CD4-positive, alpha-beta T cell (primary cell): ENCODE measurements at regions not wholly inside any gene's neighbourhood (a gene's known extent, or its start where the extent isn't known, plus 50 kb on each side); places are given as distances from the start of the nearest gene placed in this dataset.

Experiments
- ATAC-seq: fragments of 200-7000 bp; cut with Tn5 transposase; one replicate; pipeline ENCODE4 v1.10.0; 2022; ENCODE audit warnings: mild to moderate bottlenecking; ENCODE audit not compliant: poor library complexity
- CTCF ChIA-PET: fragments of 350-600 bp; sonication (Branson Sonifier 250); formaldehyde crosslinking; loops from one replicate; lab custom pipeline; 2021; ENCODE audit warnings: antibody characterized with exemption, inconsistent platforms; lab: Charles Lee
- POLR2A ChIA-PET: fragments of 350-600 bp; sonication (Branson Sonifier 250); formaldehyde crosslinking; loops from one replicate; lab custom pipeline; 2021; ENCODE audit warnings: antibody characterized with exemption, inconsistent platforms; lab: Charles Lee
- DNase-seq, 14 experiments: peaks; one replicate each; pipeline ENCODE4 v3.0.0-alpha.2; 2013 to 2020; ENCODE audit warnings: mixed read lengths in 2 of 14
- H3K27ac ChIP-seq, 2 donors: one replicate each; pipeline versions ENCODE4 v1.5.1 to v1.7.0; 2013; ENCODE audit warnings: low read length in 2 of 2, low read depth in 1 of 2, mild to moderate bottlenecking in 1 of 2
- H3K27me3 ChIP-seq, 2 experiments: 1 replicate in 1 of 2; 2 replicates in 1 of 2; pipeline versions ENCODE4 v1.6.1 to v1.7.0; 2013; ENCODE audit warnings: low read length in 2 of 2, control low read depth in 1 of 2, mild to moderate bottlenecking in 1 of 2, moderate library complexity in 1 of 2; ENCODE audit not compliant: insufficient read depth in 2 of 2, control insufficient read depth in 1 of 2
- H3K36me3 ChIP-seq: one replicate; pipeline ENCODE4 v1.6.1; 2013; ENCODE audit warnings: low read length, control low read depth; ENCODE audit not compliant: insufficient read depth
- H3K4me1 ChIP-seq: one replicate; pipeline ENCODE4 v1.6.1; 2013; ENCODE audit warnings: low read length, control low read depth; ENCODE audit not compliant: insufficient read depth
- H3K4me3 ChIP-seq: one replicate; pipeline ENCODE4 v1.5.1; 2013; ENCODE audit warnings: mild to moderate bottlenecking, low read length, moderate library complexity
- H3K9me3 ChIP-seq, 2 experiments: 1 replicate in 1 of 2; 2 replicates in 1 of 2; pipeline versions ENCODE4 v1.6.1 to v1.7.0; 2013; ENCODE audit warnings: low read length in 2 of 2, mild to moderate bottlenecking in 2 of 2, control low read depth in 1 of 2, moderate library complexity in 1 of 2; ENCODE audit not compliant: control insufficient read depth in 1 of 2, insufficient read depth in 1 of 2
- H3K27ac Mint-ChIP-seq: one replicate; pipeline ENCODE4 v1.8.0; 2020; ENCODE audit warnings: mixed read lengths
- H3K27me3 Mint-ChIP-seq: one replicate; pipeline ENCODE4 v1.8.0; 2021; ENCODE audit warnings: mixed read lengths
- H3K36me3 Mint-ChIP-seq: one replicate; pipeline ENCODE4 v1.8.0; 2021; ENCODE audit warnings: low read depth, mixed read lengths
- H3K4me1 Mint-ChIP-seq: one replicate; pipeline ENCODE4 v1.8.0; 2021; ENCODE audit warnings: low read depth, mixed read lengths
- H3K4me3 Mint-ChIP-seq: one replicate; pipeline ENCODE4 v1.8.0; 2020; ENCODE audit warnings: mild to moderate bottlenecking, mixed read lengths
- H3K9me3 Mint-ChIP-seq: one replicate; pipeline ENCODE4 v1.8.0; 2020; ENCODE audit warnings: mixed read lengths
- CTCF ChIP-seq: fragments of 200-600 bp; IDR thresholded peaks from one replicate; pipeline ENCODE4 v1.8.0; 2022; ENCODE audit warnings: antibody characterized with exemption, mild to moderate bottlenecking
- intact Hi-C, 2 experiments: fragments of 100-400 bp; cut with DNase I in 1 of 2; cut with micrococcal nuclease in 1 of 2; formaldehyde crosslinking; loops; one replicate each; pipeline versions ENCODE4 v1.15.1 to v1.9.0; 2023 to 2025; cut with DNase I, micrococcal nuclease

DNA sequence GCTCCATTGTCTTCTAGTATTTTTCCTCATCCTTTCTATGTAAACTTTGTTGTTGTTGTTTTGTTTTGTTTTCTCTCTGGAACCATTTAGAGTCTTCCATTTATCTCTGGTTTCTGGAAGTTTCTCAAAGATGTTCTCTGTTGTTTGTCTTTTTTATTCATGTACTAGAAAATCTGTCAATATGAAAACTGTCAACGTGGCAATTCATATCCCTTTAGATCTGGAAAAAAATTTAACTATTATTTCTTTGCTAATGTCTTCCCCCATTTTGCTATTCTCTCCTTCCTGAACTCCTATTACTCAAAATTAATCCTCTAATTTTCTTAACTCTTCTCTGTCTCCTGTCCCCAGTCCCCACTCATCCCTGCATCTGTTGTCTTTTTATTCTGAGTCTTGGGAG is 55.9 kb upstream of the LRRN2 start:
- H3K27me3 Mint-ChIP-seq, result peaks cover 31% of the 10 kb centered on the region
- ChIA-PET CTCF (no interaction called here), POLR2A (no interaction called here)
- H3K4me1 Mint-ChIP-seq, result no peaks in the 10 kb centered on the region
- no peak for TF ChIP-seq CTCF
- H3K27ac Mint-ChIP-seq, result no peak overlapping the region
- no peak for ATAC-seq
- Histone ChIP-seq H3K9me3 (peaks cover 0 to 11% of the 10 kb centered on the region in 2 experiments), H3K4me3 (no peak overlapping the region), H3K36me3 (no peaks in the 10 kb centered on the region), H3K4me1 (no peaks in the 10 kb centered on the region), H3K27me3 (peaks cover 0 to 13% of the 10 kb centered on the region in 2 experiments), H3K27ac (no peak overlapping the region)
- intact Hi-C loops, result no loop called here
- H3K4me3 Mint-ChIP-seq, result no peak overlapping the region
- H3K36me3 Mint-ChIP-seq, result no peaks in the 10 kb centered on the region
- peaks cover 12% of the 10 kb centered on the region for H3K9me3 Mint-ChIP-seq
- DNase-seq, result no peak

DNA sequence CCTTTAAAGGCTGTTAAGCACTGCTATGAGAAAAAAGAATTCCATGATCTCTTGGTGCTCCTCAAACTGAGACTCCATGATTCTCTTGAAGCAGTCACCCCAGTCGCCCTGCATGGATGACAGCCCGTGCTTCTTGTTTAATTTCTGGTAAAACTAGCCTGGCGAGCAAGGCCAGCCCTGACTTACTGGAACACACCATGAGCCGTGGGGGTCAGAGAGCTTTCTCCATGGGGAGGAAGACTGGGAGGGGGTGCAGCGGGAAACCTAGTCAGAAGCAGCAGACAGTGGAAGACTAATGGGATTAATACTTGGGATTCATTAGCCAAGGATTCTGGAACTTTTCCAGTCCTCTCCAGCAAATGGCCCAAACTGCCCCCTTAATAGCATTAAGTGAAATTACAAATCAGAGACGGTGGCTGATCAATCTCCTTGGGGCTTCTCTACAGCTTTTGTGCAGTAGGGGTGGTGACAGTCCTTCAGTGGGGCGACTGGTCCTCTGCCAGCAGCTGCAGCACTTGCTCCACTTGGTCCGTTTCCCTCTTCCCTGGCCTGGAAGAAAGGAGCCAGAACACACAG is 57.2 kb upstream of the LRRN2 start:
- ChIA-PET POLR2A (no interaction called here), CTCF (no interaction called here)
- H3K36me3 ChIP-seq, result no peaks in the 10 kb centered on the region
- H3K27ac ChIP-seq, result no peak overlapping the region
- no peak for ATAC-seq
- peaks cover 0 to 13% of the 10 kb centered on the region in 2 experiments for H3K27me3 ChIP-seq
- no peaks in the 10 kb centered on the region for H3K4me1 ChIP-seq
- H3K9me3 Mint-ChIP-seq, result peaks cover 8% of the 10 kb centered on the region
- H3K4me1 Mint-ChIP-seq, result no peaks in the 10 kb centered on the region
- no peak overlapping the region for H3K4me3 Mint-ChIP-seq
- H3K27ac Mint-ChIP-seq, result no peak overlapping the region
- peaks cover 31% of the 10 kb centered on the region for H3K27me3 Mint-ChIP-seq
- no peak for DNase-seq
- H3K9me3 ChIP-seq, result peaks cover 0 to 10% of the 10 kb centered on the region in 2 experiments
- H3K36me3 Mint-ChIP-seq, result no peaks in the 10 kb centered on the region
- no peak for TF ChIP-seq CTCF
- intact Hi-C loops, result no loop called here
- no peak overlapping the region for H3K4me3 ChIP-seq

DNA sequence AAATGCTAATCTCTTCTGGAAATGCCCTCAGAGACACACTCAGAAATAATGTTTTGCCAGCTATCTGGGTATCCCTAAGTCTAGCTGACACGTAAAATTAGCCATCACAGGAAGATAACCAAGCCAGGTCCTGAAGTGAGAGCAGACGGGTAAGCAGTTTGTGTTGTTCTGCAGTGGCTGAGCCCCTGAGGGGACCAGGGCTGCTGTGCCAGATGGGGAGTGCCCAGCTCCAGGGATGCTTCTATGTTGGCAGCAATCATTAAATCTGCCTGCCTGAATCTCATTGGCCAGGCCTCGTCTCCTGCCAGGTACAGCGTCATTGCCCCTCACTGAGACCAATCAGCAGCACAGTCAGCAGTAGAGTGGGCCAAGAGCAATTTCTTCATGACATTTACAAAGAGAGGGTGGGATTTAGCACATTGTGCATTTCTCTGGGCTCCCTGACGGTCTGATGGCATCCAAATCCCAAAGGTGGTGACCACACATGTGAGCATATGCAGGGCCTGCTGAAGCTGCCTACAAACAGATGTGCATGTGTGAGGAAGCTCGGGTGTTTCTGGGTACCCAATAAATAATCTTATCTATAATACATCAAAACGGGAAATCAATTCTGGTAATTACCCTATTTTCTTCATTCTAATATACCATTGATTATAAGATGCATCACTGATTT is 58.7 kb upstream of the LRRN2 start:
- Histone ChIP-seq H3K4me3 (no peak overlapping the region), H3K9me3 (no peaks in the 10 kb centered on the region), H3K36me3 (no peaks in the 10 kb centered on the region), H3K27ac (no peak overlapping the region), H3K27me3 (peaks cover 0 to 13% of the 10 kb centered on the region in 2 experiments), H3K4me1 (no peaks in the 10 kb centered on the region)
- Mint-ChIP-seq H3K4me1 (no peaks in the 10 kb centered on the region), H3K4me3 (no peak overlapping the region), H3K27me3 (peaks cover 31% of the 10 kb centered on the region), H3K9me3 (no peaks in the 10 kb centered on the region), H3K36me3 (no peaks in the 10 kb centered on the region), H3K27ac (no peak overlapping the region)
- intact Hi-C loops, result no loop called here
- ChIA-PET CTCF (no interaction called here), POLR2A (no interaction called here)
- TF ChIP-seq CTCF, result no peak
- ATAC-seq (no peak), DNase-seq (no peak)
